ENCODE measurements at regions not wholly inside any gene's neighbourhood (a gene's known extent, or its start where the extent isn't known, plus 50 kb on each side); places are given as distances from the start of the nearest gene placed in this dataset.

- H3K4me3 ChIP-seq (ENCODE audit: severe bottlenecking): no peak overlapping the region
- no peak overlapping the region for H3K27ac ChIP-seq (ENCODE audit: poor library complexity, severe bottlenecking)
- ATAC-seq (ENCODE audit: low read depth) (no peak), DNase-seq (ENCODE audit: low spot score) (no peak)
- no peaks in the 10 kb centered on the region for H3K4me1 ChIP-seq (ENCODE audit: insufficient read depth, poor library complexity, severe bottlenecking)
- no peaks in the 10 kb centered on the region for H3K9me3 ChIP-seq (ENCODE audit: severe bottlenecking)
- no peaks in the 10 kb centered on the region for H3K27me3 ChIP-seq (ENCODE audit: insufficient read depth, poor library complexity, severe bottlenecking)
- no peaks in the 10 kb centered on the region for H3K36me3 ChIP-seq (ENCODE audit: low read depth)
- TF ChIP-seq, protein P1, sequence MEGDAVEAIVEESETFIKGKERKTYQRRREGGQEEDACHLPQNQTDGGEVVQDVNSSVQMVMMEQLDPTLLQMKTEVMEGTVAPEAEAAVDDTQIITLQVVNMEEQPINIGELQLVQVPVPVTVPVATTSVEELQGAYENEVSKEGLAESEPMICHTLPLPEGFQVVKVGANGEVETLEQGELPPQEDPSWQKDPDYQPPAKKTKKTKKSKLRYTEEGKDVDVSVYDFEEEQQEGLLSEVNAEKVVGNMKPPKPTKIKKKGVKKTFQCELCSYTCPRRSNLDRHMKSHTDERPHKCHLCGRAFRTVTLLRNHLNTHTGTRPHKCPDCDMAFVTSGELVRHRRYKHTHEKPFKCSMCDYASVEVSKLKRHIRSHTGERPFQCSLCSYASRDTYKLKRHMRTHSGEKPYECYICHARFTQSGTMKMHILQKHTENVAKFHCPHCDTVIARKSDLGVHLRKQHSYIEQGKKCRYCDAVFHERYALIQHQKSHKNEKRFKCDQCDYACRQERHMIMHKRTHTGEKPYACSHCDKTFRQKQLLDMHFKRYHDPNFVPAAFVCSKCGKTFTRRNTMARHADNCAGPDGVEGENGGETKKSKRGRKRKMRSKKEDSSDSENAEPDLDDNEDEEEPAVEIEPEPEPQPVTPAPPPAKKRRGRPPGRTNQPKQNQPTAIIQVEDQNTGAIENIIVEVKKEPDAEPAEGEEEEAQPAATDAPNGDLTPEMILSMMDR (IDR thresholded peaks at IDR 0.05; ENCODE audit: poor library complexity, severe bottlenecking): peak; percentile 3
These were observed 50.4 kb upstream of the TRA2B start for GRCh38 chr3:185988080-185988815.

All from RWPE2 (cell line).